Peyer's patch (tissue), 4 donors: ENCODE measurements at regions not wholly inside any gene's neighbourhood (a gene's known extent, or its start where the extent isn't known, plus 50 kb on each side); places are given as distances from the start of the nearest gene placed in this dataset.

Experiments
- CTCF ChIP-seq, 6 experiments: fragments of 450-650 bp in 4 of 6; fragments of 200-600 bp in 2 of 6; sonication (generic) in 1 of 6; IDR thresholded peaks; one replicate each; pipeline ENCODE4 v1.5.1; 2017 to 2019; ENCODE audit warnings: antibody characterized with exemption in 6 of 6, mild to moderate bottlenecking in 3 of 6, moderate library complexity in 1 of 6
- POLR2A ChIP-seq, 2 donors: fragments of 450-650 bp; IDR thresholded peaks; one replicate each; pipeline ENCODE4 v1.5.1; 2017; ENCODE audit warnings: antibody characterized with exemption in 2 of 2, mild to moderate bottlenecking in 2 of 2, moderate library complexity in 2 of 2

- TF ChIP-seq CTCF (IDR thresholded peaks at IDR 0.05) (no peak), POLR2A (IDR thresholded peaks at IDR 0.05) (no peak)
Measured at GRCh38 chr1:189819751-189820150, 657.9 kb downstream of the BRINP3 start.
